ENCODE measurements at regions not wholly inside any gene's neighbourhood (a gene's known extent, or its start where the extent isn't known, plus 50 kb on each side); places are given as distances from the start of the nearest gene placed in this dataset.

DNA sequence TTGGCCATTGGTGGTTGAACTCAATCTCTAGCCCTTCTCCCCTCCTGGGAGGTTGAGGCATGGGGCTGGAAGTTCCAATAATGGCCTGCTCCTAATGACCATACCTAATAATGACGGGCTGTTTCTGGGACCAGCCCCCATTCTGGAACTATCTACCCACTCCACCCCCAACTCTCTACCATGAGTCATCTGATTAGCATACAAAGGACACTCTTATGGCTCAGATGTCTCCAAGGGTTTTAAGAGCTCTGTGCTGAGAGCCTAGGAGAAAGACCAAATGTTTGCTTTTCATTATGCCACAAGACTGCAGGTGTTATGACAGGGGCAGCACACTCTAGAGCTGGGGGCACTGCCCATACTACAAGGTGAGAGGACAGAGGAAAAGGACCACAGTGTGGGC, 137.0 kb upstream of the NCKAP5 start:
- TF ChIP-seq EZH2phosphoT487 (IDR thresholded peaks at IDR 0.05; ENCODE audit: borderline replicate concordance, low read length), result no peak
- TF ChIP-seq, protein P1, sequence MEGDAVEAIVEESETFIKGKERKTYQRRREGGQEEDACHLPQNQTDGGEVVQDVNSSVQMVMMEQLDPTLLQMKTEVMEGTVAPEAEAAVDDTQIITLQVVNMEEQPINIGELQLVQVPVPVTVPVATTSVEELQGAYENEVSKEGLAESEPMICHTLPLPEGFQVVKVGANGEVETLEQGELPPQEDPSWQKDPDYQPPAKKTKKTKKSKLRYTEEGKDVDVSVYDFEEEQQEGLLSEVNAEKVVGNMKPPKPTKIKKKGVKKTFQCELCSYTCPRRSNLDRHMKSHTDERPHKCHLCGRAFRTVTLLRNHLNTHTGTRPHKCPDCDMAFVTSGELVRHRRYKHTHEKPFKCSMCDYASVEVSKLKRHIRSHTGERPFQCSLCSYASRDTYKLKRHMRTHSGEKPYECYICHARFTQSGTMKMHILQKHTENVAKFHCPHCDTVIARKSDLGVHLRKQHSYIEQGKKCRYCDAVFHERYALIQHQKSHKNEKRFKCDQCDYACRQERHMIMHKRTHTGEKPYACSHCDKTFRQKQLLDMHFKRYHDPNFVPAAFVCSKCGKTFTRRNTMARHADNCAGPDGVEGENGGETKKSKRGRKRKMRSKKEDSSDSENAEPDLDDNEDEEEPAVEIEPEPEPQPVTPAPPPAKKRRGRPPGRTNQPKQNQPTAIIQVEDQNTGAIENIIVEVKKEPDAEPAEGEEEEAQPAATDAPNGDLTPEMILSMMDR (IDR thresholded peaks at IDR 0.05; ENCODE audit: low read depth, low read length, poor library complexity, severe bottlenecking), result no peak
- no peak overlapping the region for H3K4me2 ChIP-seq (ENCODE audit: low read length)
- H3K27me3 ChIP-seq (ENCODE audit: control insufficient read depth, low read length), result no peaks in the 10 kb centered on the region
- no peak overlapping the region for H3K4me3 ChIP-seq (ENCODE audit: low read length)
- H3K79me2 ChIP-seq (ENCODE audit: control insufficient read depth, low read length), result no peaks in the 10 kb centered on the region
- no peaks in the 10 kb centered on the region for H3F3A ChIP-seq (ENCODE audit: control insufficient read depth, insufficient read depth)
- no peaks in the 10 kb centered on the region for H3K36me3 ChIP-seq (ENCODE audit: control insufficient read depth, low read length)
- H3K9me2 ChIP-seq (replicated peaks; ENCODE audit: control insufficient read depth, low read length), result no peaks in the 10 kb centered on the region
- no peaks in the 10 kb centered on the region for H3K4me1 ChIP-seq (ENCODE audit: control insufficient read depth, low read length)
- H3K9me3 ChIP-seq (ENCODE audit: control insufficient read depth, insufficient read depth, low read length), result no peaks in the 10 kb centered on the region
- H3K27ac ChIP-seq (ENCODE audit: low read depth, low read length), result no peak overlapping the region
- no peaks in the 10 kb centered on the region for H4K20me1 ChIP-seq (ENCODE audit: control insufficient read depth, insufficient read depth, low read depth, low read length)

DNA sequence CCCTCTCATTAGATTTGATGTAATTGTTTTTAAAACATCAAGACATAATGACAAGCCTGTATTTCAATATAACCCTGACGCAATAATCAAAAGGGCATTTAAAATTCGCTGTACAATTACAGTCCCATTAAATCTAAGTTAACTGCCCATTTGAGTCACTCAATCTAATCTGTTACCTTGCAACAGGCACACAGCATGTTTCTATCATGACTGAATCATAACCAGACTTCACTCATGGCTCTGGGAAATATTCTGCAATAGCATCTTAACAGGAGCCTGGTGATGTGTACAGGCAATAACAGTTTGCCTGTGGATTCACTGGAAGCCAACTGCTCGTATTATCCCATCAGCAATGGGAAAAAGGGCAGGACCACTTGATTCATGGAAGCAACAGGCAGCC, 142.3 kb upstream of the NCKAP5 start:
- TF ChIP-seq, protein P1 (IDR thresholded peaks at IDR 0.05; ENCODE audit: low read depth, low read length, poor library complexity, severe bottlenecking), result no peak
- no peak for TF ChIP-seq EZH2phosphoT487 (IDR thresholded peaks at IDR 0.05; ENCODE audit: borderline replicate concordance, low read length)
- Histone ChIP-seq H3K9me2 (replicated peaks; ENCODE audit: control insufficient read depth, low read length) (no peaks in the 10 kb centered on the region), H4K20me1 (ENCODE audit: control insufficient read depth, insufficient read depth, low read depth, low read length) (no peaks in the 10 kb centered on the region), H3K4me2 (ENCODE audit: low read length) (no peak overlapping the region), H3K9me3 (ENCODE audit: control insufficient read depth, insufficient read depth, low read length) (no peaks in the 10 kb centered on the region), H3K79me2 (ENCODE audit: control insufficient read depth, low read length) (no peaks in the 10 kb centered on the region), H3K27me3 (ENCODE audit: control insufficient read depth, low read length) (no peaks in the 10 kb centered on the region), H3K4me1 (ENCODE audit: control insufficient read depth, low read length) (no peaks in the 10 kb centered on the region), H3K36me3 (ENCODE audit: control insufficient read depth, low read length) (no peaks in the 10 kb centered on the region), H3F3A (ENCODE audit: control insufficient read depth, insufficient read depth) (no peaks in the 10 kb centered on the region), H3K27ac (ENCODE audit: low read depth, low read length) (no peak overlapping the region), H3K4me3 (ENCODE audit: low read length) (no peak overlapping the region)

DNA sequence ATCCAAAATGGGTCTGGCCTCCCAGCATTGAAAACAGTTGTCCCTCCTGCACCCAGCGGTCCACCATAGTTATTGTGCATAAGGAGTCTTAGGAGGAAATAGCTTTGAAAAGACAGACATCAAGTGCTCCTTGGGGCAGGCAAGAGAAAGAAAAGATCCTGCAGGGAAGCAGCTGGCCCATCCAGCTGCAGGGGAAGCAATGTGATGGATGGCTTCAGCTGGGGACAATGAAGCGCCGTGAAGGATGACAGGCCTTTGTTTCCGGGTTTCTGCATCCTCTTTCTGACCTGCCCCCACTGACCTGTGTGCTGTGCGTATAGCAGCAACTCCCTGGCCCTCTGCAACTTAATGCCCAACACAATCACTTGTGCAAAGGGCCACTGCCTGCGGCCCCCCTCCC, 142.9 kb upstream of the NCKAP5 start:
- no peak overlapping the region for H3K4me2 ChIP-seq (ENCODE audit: low read length)

More for the DNA sequence above, 142.9 kb upstream of the NCKAP5 start:
- Histone ChIP-seq H3K4me3 (ENCODE audit: low read length) (no peak overlapping the region), H3K27me3 (ENCODE audit: control insufficient read depth, low read length) (no peaks in the 10 kb centered on the region), H4K20me1 (ENCODE audit: control insufficient read depth, insufficient read depth, low read depth, low read length) (no peaks in the 10 kb centered on the region), H3K27ac (ENCODE audit: low read depth, low read length) (no peak overlapping the region), H3K36me3 (ENCODE audit: control insufficient read depth, low read length) (no peaks in the 10 kb centered on the region), H3F3A (ENCODE audit: control insufficient read depth, insufficient read depth) (no peaks in the 10 kb centered on the region), H3K4me1 (ENCODE audit: control insufficient read depth, low read length) (no peaks in the 10 kb centered on the region), H3K9me2 (replicated peaks; ENCODE audit: control insufficient read depth, low read length) (no peaks in the 10 kb centered on the region), H3K9me3 (ENCODE audit: control insufficient read depth, insufficient read depth, low read length) (no peaks in the 10 kb centered on the region), H3K79me2 (ENCODE audit: control insufficient read depth, low read length) (no peaks in the 10 kb centered on the region)
- TF ChIP-seq, protein P1 (IDR thresholded peaks at IDR 0.05; ENCODE audit: low read depth, low read length, poor library complexity, severe bottlenecking), result no peak
- no peak for TF ChIP-seq EZH2phosphoT487 (IDR thresholded peaks at IDR 0.05; ENCODE audit: borderline replicate concordance, low read length)

Data from DOHH2 (cell line).